Pancreas (tissue), 10 donors: ENCODE measurements at regions not wholly inside any gene's neighbourhood (a gene's known extent, or its start where the extent isn't known, plus 50 kb on each side); places are given as distances from the start of the nearest gene placed in this dataset.

Experiments used
- ATAC-seq, 4 donors: fragments of 200-7000 bp; cut with Tn5 transposase; one replicate each; pipeline versions ENCODE4 v1.8.0 to v1.9.1; 2020; ENCODE audit warnings: mild to moderate bottlenecking in 4 of 4, moderate library complexity in 4 of 4
- DNase-seq, 6 donors: peaks; one replicate each; pipeline ENCODE4 v3.0.0-alpha.2; 2020
- FAIRE-seq: peaks from 2 replicates; lab custom pipeline; 2012; peaks lifted over from hg19 to GRCh38; lab: Jason Lieb, UNC
- H3K27ac ChIP-seq, 4 donors: fragments of 200-600 bp; sonication (generic); 1 replicate in 3 of 4; 2 replicates in 1 of 4; pipeline versions ENCODE4 v1.5.0 to v1.8.0; 2020
- H3K27me3 ChIP-seq, 4 donors: fragments of 200-600 bp; one replicate each; pipeline ENCODE4 v1.8.0; 2021
- H3K36me3 ChIP-seq, 3 donors: fragments of 200-600 bp; sonication (generic) in 1 of 3; one replicate each; pipeline versions ENCODE4 v1.5.0 to v1.8.0; 2020 to 2021
- H3K4me1 ChIP-seq, 3 donors: fragments of 200-600 bp; one replicate each; pipeline ENCODE4 v1.8.0; 2021
- H3K4me3 ChIP-seq, 4 donors: fragments of 200-600 bp; sonication (generic) in 2 of 4; one replicate each; pipeline versions ENCODE4 v1.5.0 to v1.8.0; 2020 to 2021
- H3K9me3 ChIP-seq, 4 donors: fragments of 200-600 bp; one replicate each; pipeline ENCODE4 v1.8.0; 2021
- WGBS, 2 donors: extraction: QIAGEN DNeasy Blood & Tissue Kit; methylation state at CpG; one replicate each; pipeline ENCODE4 v1.1.7; 2013; 5-methylcytosine and 5-hydroxymethylcytosine counted together
- intact Hi-C, 3 donors: fragments of 100-400 bp; cut with DNase I; formaldehyde crosslinking; loops; one replicate each; pipeline versions ENCODE4 v1.11.1 to v1.14.2; 2022
- TF ChIP-seq, protein P1 (sequence below), 4 donors: fragments of 200-600 bp; sonication (generic) in 3 of 4; IDR thresholded peaks; one replicate each; pipeline versions ENCODE4 v1.5.0 to v1.8.0; 2021; ENCODE audit warnings: antibody characterized with exemption in 4 of 4
- donor health status: healthy with polysubstance abuse.
- donor health status: DM: no; HTN: no; CAD: no; lungs with moderate emphysema.
- donor health status: DM: no; HTN: no; CAD: no.
- donor health status: control.
- donor health status: control.
- donor health status: Bipolar disorder and iron deficiency.
- donor health status: DM: yes; HTN: yes; CAD: no.
- donor health status: DM: no; HTN: no; CAD: no.
- donor health status: DM: no; HTN: no; CAD: no.
- donor health status: DM: yes; HTN: yes; CAD: no.

GRCh38 chr19:29085630-29086029 is 127.3 kb downstream of the UQCRFS1 start:
- ATAC-seq (no peak), FAIRE-seq (no peak), DNase-seq (no peak)
- Histone ChIP-seq H3K4me3 (no peak overlapping the region), H3K36me3 (no peaks in the 10 kb centered on the region), H3K4me1 (no peaks in the 10 kb centered on the region), H3K9me3 (no peaks in the 10 kb centered on the region), H3K27me3 (peaks cover 0 to 8% (median 2%) of the 10 kb centered on the region in 4 donors), H3K27ac (no peak overlapping the region)
- intact Hi-C loops, result no loop called here
- TF ChIP-seq, protein P1, sequence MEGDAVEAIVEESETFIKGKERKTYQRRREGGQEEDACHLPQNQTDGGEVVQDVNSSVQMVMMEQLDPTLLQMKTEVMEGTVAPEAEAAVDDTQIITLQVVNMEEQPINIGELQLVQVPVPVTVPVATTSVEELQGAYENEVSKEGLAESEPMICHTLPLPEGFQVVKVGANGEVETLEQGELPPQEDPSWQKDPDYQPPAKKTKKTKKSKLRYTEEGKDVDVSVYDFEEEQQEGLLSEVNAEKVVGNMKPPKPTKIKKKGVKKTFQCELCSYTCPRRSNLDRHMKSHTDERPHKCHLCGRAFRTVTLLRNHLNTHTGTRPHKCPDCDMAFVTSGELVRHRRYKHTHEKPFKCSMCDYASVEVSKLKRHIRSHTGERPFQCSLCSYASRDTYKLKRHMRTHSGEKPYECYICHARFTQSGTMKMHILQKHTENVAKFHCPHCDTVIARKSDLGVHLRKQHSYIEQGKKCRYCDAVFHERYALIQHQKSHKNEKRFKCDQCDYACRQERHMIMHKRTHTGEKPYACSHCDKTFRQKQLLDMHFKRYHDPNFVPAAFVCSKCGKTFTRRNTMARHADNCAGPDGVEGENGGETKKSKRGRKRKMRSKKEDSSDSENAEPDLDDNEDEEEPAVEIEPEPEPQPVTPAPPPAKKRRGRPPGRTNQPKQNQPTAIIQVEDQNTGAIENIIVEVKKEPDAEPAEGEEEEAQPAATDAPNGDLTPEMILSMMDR (IDR thresholded peaks at IDR 0.05), result no peak
- WGBS, 2 donors, result 75 to 83% methylated on average over 3 of the region's 3 CpGs

DNA sequence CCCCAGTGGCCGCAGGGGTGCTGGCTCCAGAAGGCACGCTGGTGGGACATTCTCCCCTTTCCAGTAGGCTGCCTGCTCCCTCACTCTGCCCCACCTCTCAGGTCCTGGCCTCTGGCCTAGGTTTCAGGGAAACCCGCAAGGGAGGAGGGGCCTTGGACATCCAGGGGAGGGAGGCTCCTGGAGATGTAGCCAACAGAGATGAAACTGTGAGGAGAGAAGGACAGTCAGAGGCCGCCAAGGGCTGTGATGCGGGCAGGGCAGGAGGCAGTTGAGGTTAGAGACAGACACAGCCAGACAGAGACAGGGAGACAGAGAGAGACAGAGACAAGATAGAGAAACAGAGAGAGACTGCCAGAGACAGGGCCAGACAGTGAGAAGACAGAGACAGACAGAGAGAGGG is 127.7 kb downstream of the UQCRFS1 start:
- H3K27me3 ChIP-seq, result peaks cover 0 to 8% (median 2%) of the 10 kb centered on the region in 4 donors
- 77 to 91% methylated on average over 5 of the region's 5 CpGs for WGBS, 2 donors
- TF ChIP-seq, protein P1 (IDR thresholded peaks at IDR 0.05), result no peak
- no peaks in the 10 kb centered on the region for H3K9me3 ChIP-seq
- H3K36me3 ChIP-seq, result no peaks in the 10 kb centered on the region
- no peak for DNase-seq
- intact Hi-C loops, result no loop called here
- no peak for ATAC-seq
- H3K27ac ChIP-seq, result no peak overlapping the region
- no peaks in the 10 kb centered on the region for H3K4me1 ChIP-seq
- no peak for FAIRE-seq
- no peak overlapping the region for H3K4me3 ChIP-seq

- 66 to 75% methylated on average over 9 of the region's 9 CpGs for WGBS, 2 donors
- DNase-seq (no peak), ATAC-seq (no peak), FAIRE-seq (no peak)
- no peaks in the 10 kb centered on the region for H3K4me1 ChIP-seq
- no peaks in the 10 kb centered on the region for H3K36me3 ChIP-seq
- TF ChIP-seq, protein P1 (IDR thresholded peaks at IDR 0.05), result no peak
- peaks cover 0 to 8% (median 2%) of the 10 kb centered on the region in 4 donors for H3K27me3 ChIP-seq
- no peak overlapping the region for H3K27ac ChIP-seq
- no peaks in the 10 kb centered on the region for H3K9me3 ChIP-seq
- no peak overlapping the region for H3K4me3 ChIP-seq
- intact Hi-C loops, result no loop called here
These were observed 128.7 kb downstream of the UQCRFS1 start for GRCh38 chr19:29084266-29084665.

DNA sequence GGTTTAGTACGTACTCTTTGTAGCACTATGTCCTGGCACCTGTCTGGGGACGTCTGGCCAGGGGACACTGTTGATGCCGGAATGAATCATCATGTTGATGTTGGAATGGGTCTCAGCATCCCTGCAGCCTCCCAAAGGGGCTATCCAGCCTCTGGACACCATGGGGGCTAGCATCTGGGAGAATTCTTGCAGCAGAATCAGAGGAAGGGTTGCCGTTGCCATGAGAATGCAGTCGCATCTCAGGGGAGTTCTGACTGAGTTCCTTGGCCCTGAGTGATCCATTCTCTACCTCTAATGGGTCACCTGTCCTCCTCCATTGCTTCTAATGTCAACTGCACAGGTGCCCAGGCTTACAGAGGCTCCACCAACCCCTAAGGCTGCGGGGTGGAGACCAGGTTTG is 129.1 kb downstream of the UQCRFS1 start:
- H3K27me3 ChIP-seq, result peaks cover 0 to 8% (median 2%) of the 10 kb centered on the region in 4 donors
- ATAC-seq (no peak), FAIRE-seq (no peak), DNase-seq (no peak)
- H3K27ac ChIP-seq, result no peak overlapping the region
- no peaks in the 10 kb centered on the region for H3K9me3 ChIP-seq
- H3K4me3 ChIP-seq, result no peak overlapping the region
- TF ChIP-seq, protein P1 (IDR thresholded peaks at IDR 0.05), result no peak
- WGBS, 2 donors, result 71 to 81% methylated on average over 6 of the region's 6 CpGs
- no peaks in the 10 kb centered on the region for H3K36me3 ChIP-seq
- intact Hi-C loops, result no loop called here
- no peaks in the 10 kb centered on the region for H3K4me1 ChIP-seq

- TF ChIP-seq, protein P1 (IDR thresholded peaks at IDR 0.05), result no peak
- 40 to 53% methylated on average over 14 of the region's 14 CpGs for WGBS, 2 donors
- no peak overlapping the region for H3K27ac ChIP-seq
- DNase-seq, result no peak
- FAIRE-seq, result no peak
- H3K36me3 ChIP-seq, result no peaks in the 10 kb centered on the region
- H3K9me3 ChIP-seq, result no peaks in the 10 kb centered on the region
- peaks cover 0 to 8% (median 2%) of the 10 kb centered on the region in 4 donors for H3K27me3 ChIP-seq
- H3K4me3 ChIP-seq, result no peak overlapping the region
- intact Hi-C loops, result no loop called here
- no peak for ATAC-seq
- no peaks in the 10 kb centered on the region for H3K4me1 ChIP-seq
These were observed 133.5 kb downstream of the UQCRFS1 start for GRCh38 chr19:29079356-29080032.
